Uterus (tissue), 3 donors: ENCODE measurements at regions not wholly inside any gene's neighbourhood (a gene's known extent, or its start where the extent isn't known, plus 50 kb on each side); places are given as distances from the start of the nearest gene placed in this dataset.

ENCODE experiments used
- DNase-seq, 2 donors: peaks; one replicate each; pipeline ENCODE4 v3.0.0-alpha.2; 2019 to 2020
- H3K27ac ChIP-seq, 2 donors: fragments of 200-600 bp; sonication (generic); 1 replicate in 1 of 2; 2 replicates in 1 of 2; pipeline ENCODE4 v1.5.1; 2016 to 2018
- H3K27me3 ChIP-seq, 2 donors: fragments of 200-600 bp; sonication (generic); one replicate each; pipeline ENCODE4 v1.5.1; 2018 to 2019; ENCODE audit warnings: control low read depth in 1 of 2
- H3K36me3 ChIP-seq, 2 donors: fragments of 200-600 bp; sonication (generic); one replicate each; pipeline ENCODE4 v1.5.1; 2019; ENCODE audit warnings: control low read depth in 1 of 2
- H3K4me1 ChIP-seq, 2 donors: fragments of 200-600 bp; sonication (generic); one replicate each; pipeline ENCODE4 v1.5.1; 2018 to 2019; ENCODE audit warnings: control low read depth in 1 of 2
- H3K4me3 ChIP-seq, 2 donors: fragments of 200-600 bp; sonication (generic); 1 replicate in 1 of 2; 2 replicates in 1 of 2; pipeline ENCODE4 v1.5.1; 2018 to 2019; ENCODE audit warnings: mild to moderate bottlenecking in 1 of 2
- H3K9me3 ChIP-seq, 2 donors: fragments of 200-600 bp; sonication (generic); one replicate each; pipeline ENCODE4 v1.5.1; 2019; ENCODE audit warnings: control low read depth in 1 of 2
- CTCF ChIP-seq, 4 experiments: fragments of 200-600 bp in 2 of 4; fragments of 450-650 bp in 2 of 4; sonication (generic) in 2 of 4; IDR thresholded peaks; one replicate each; pipeline ENCODE4 v1.5.1; 2016 to 2019; ENCODE audit warnings: antibody characterized with exemption in 4 of 4, mild to moderate bottlenecking in 2 of 4, moderate library complexity in 1 of 4
- POLR2A ChIP-seq, 2 donors: fragments of 450-650 bp; IDR thresholded peaks; one replicate each; pipeline ENCODE4 v1.6.1; 2016; ENCODE audit warnings: antibody characterized with exemption in 2 of 2, mild to moderate bottlenecking in 1 of 2, moderate library complexity in 1 of 2
- intact Hi-C: fragments of 100-400 bp; cut with DNase I; formaldehyde crosslinking; loops from one replicate; pipeline ENCODE4 v1.15.1; 2023; ENCODE audit warnings: low total_unique reads
- donor health status: DM: yes; HTN: yes; CAD: no.

GRCh38 chr17:13953841-13954240, 115.5 kb upstream of the COX10 start:
- no peak for DNase-seq
- H3K9me3 ChIP-seq: no peaks in the 10 kb centered on the region
- no peaks in the 10 kb centered on the region for H3K4me1 ChIP-seq
- no peaks in the 10 kb centered on the region for H3K36me3 ChIP-seq
- intact Hi-C loops: no loop called here
- no peak overlapping the region for H3K4me3 ChIP-seq
- H3K27ac ChIP-seq: no peak overlapping the region
- H3K27me3 ChIP-seq: no peaks in the 10 kb centered on the region
- TF ChIP-seq POLR2A (IDR thresholded peaks at IDR 0.05): no peak
- no peak for TF ChIP-seq CTCF (IDR thresholded peaks at IDR 0.05)

- H3K4me3 ChIP-seq: no peak overlapping the region
- DNase-seq: no peak
- no peaks in the 10 kb centered on the region for H3K9me3 ChIP-seq
Measured at GRCh38 chr17:13957636-13958035, 111.7 kb upstream of the COX10 start.

GRCh38 chr17:13958773-13959172, 110.5 kb upstream of the COX10 start:
- peaks cover 0 to 7% of the 10 kb centered on the region in 2 donors for H3K27me3 ChIP-seq
- no peak overlapping the region for H3K4me3 ChIP-seq
- no peak for DNase-seq
- no peaks in the 10 kb centered on the region for H3K4me1 ChIP-seq
- no peaks in the 10 kb centered on the region for H3K36me3 ChIP-seq
- no peak overlapping the region for H3K27ac ChIP-seq
- intact Hi-C loops: no loop called here
- TF ChIP-seq CTCF (IDR thresholded peaks at IDR 0.05) (no peak), POLR2A (IDR thresholded peaks at IDR 0.05) (no peak)
- no peaks in the 10 kb centered on the region for H3K9me3 ChIP-seq

More at GRCh38 chr17:13957636-13958035, 111.7 kb upstream of the COX10 start:
- peaks cover 0 to 7% of the 10 kb centered on the region in 2 donors for H3K27me3 ChIP-seq
- no peak for TF ChIP-seq POLR2A (IDR thresholded peaks at IDR 0.05)
- no peak for TF ChIP-seq CTCF (IDR thresholded peaks at IDR 0.05)
- no peaks in the 10 kb centered on the region for H3K4me1 ChIP-seq
- H3K27ac ChIP-seq: no peak overlapping the region
- no peaks in the 10 kb centered on the region for H3K36me3 ChIP-seq
- intact Hi-C loops: no loop called here

GRCh38 chr17:13961265-13961664, 108.0 kb upstream of the COX10 start:
- intact Hi-C loops: no loop called here
- no peak overlapping the region for H3K27ac ChIP-seq
- no peaks in the 10 kb centered on the region for H3K36me3 ChIP-seq
- H3K4me3 ChIP-seq: no peak overlapping the region
- no peak for DNase-seq
- H3K27me3 ChIP-seq: peaks cover 0 to 7% of the 10 kb centered on the region in 2 donors
- no peaks in the 10 kb centered on the region for H3K9me3 ChIP-seq
- H3K4me1 ChIP-seq: no peaks in the 10 kb centered on the region
- no peak for TF ChIP-seq CTCF (IDR thresholded peaks at IDR 0.05)
- TF ChIP-seq POLR2A (IDR thresholded peaks at IDR 0.05): no peak

GRCh38 chr17:13962716-13963240, 106.5 kb upstream of the COX10 start:
- Histone ChIP-seq H3K27me3 (peaks cover 0 to 7% of the 10 kb centered on the region in 2 donors), H3K4me1 (no peaks in the 10 kb centered on the region), H3K27ac (no peak overlapping the region), H3K9me3 (no peaks in the 10 kb centered on the region), H3K36me3 (no peaks in the 10 kb centered on the region), H3K4me3 (no peak overlapping the region)
- DNase-seq: no peak
- TF ChIP-seq CTCF (IDR thresholded peaks at IDR 0.05) (no peak), POLR2A (IDR thresholded peaks at IDR 0.05) (no peak)
- intact Hi-C loops: no loop called here
